GM12864 (cell line): ENCODE measurements at regions not wholly inside any gene's neighbourhood (a gene's known extent, or its start where the extent isn't known, plus 50 kb on each side); places are given as distances from the start of the nearest gene placed in this dataset.

Source experiments
- DNase-seq: peaks from one replicate; pipeline ENCODE4 v3.0.0-alpha.2; 2011; ENCODE audit warnings: low read depth
- H3K4me3 ChIP-seq: 2 replicates; pipeline ENCODE4 v1.5.1; 2011; ENCODE audit warnings: mild to moderate bottlenecking, low read depth, low read length, control low read depth
- TF ChIP-seq, protein P1 (sequence below): IDR thresholded peaks from 2 replicates; pipeline ENCODE4 v1.5.1; 2011; ENCODE audit warnings: low read depth, mild to moderate bottlenecking, moderate library complexity, low read length, control low read depth, inconsistent platforms; ENCODE audit errors: missing control alignments

- DNase-seq: no peak
- H3K4me3 ChIP-seq: no peak overlapping the region
- TF ChIP-seq, protein P1, sequence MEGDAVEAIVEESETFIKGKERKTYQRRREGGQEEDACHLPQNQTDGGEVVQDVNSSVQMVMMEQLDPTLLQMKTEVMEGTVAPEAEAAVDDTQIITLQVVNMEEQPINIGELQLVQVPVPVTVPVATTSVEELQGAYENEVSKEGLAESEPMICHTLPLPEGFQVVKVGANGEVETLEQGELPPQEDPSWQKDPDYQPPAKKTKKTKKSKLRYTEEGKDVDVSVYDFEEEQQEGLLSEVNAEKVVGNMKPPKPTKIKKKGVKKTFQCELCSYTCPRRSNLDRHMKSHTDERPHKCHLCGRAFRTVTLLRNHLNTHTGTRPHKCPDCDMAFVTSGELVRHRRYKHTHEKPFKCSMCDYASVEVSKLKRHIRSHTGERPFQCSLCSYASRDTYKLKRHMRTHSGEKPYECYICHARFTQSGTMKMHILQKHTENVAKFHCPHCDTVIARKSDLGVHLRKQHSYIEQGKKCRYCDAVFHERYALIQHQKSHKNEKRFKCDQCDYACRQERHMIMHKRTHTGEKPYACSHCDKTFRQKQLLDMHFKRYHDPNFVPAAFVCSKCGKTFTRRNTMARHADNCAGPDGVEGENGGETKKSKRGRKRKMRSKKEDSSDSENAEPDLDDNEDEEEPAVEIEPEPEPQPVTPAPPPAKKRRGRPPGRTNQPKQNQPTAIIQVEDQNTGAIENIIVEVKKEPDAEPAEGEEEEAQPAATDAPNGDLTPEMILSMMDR: peak; percentile 33
Observed at GRCh38 chr2:129813404-129813803, 166.1 kb upstream of the RAB6C start.

GRCh38 chr2:129816813-129817574 is 162.5 kb upstream of the RAB6C start:
- H3K4me3 ChIP-seq: no peak overlapping the region
- TF ChIP-seq, protein P1: no peak
- DNase-seq: no peak

- TF ChIP-seq, protein P1: no peak
- no peak for DNase-seq
Observed at GRCh38 chr2:129819855-129820254, 159.6 kb upstream of the RAB6C start.

DNA sequence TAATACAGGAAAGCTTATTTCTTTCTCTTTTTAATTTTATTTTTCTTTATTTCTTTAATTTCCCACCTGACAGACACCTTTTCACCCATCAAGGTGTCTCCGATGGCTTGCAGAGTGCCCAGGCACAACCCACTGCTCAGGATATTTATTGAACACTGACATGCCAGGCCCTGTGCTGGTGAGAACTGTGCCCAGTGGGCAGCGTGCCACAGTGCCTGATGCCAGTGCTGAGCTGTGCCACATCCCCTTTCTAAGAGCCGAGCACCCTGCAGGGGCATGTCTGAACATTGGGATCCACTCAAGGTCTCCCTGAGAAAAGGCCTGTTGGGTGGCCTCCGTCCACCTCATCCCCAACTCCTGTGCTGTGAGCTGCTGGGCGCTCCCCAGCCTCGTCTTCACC is 158.6 kb upstream of the RAB6C start:
- no peak for DNase-seq
- H3K4me3 ChIP-seq: no peak overlapping the region
- TF ChIP-seq, protein P1: no peak

More at GRCh38 chr2:129819855-129820254, 159.6 kb upstream of the RAB6C start:
- H3K4me3 ChIP-seq: no peak overlapping the region

DNA sequence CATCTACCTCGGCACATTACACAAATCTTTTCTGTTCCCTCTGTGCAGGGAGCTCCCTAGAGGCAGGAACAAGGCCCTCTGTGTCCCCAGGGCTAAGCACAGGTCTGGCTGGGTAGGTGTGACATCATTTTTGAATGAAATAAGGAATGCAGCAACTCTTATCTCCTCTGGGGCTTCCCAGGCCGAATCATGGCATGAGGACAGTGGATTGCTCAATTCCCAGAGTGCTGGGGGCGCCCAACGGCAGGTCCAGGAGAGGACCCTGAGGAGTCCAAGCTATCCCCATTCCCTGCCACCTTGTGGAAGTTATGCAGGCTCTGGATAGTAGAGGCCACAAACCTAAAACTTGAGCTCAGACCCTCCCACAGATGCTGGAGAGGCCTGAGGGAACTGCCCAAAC is 158.0 kb upstream of the RAB6C start:
- H3K4me3 ChIP-seq: no peak overlapping the region
- TF ChIP-seq, protein P1: no peak
- no peak for DNase-seq

GRCh38 chr2:129823044-129823443 is 156.4 kb upstream of the RAB6C start:
- TF ChIP-seq, protein P1: no peak
- no peak for DNase-seq
- H3K4me3 ChIP-seq: no peak overlapping the region
